Mucosa of stomach (tissue), 1 donor: ENCODE measurements at regions not wholly inside any gene's neighbourhood (a gene's known extent, or its start where the extent isn't known, plus 50 kb on each side); places are given as distances from the start of the nearest gene placed in this dataset.

ENCODE experiments used
- H3K27me3 ChIP-seq: one replicate; pipeline ENCODE4 v1.7.0; 2013; ENCODE audit warnings: mild to moderate bottlenecking, low read length; ENCODE audit not compliant: control insufficient read depth, insufficient read depth
- H3K36me3 ChIP-seq: one replicate; pipeline ENCODE4 v1.7.0; 2013; ENCODE audit warnings: low read length; ENCODE audit not compliant: control insufficient read depth, insufficient read depth
- H3K4me1 ChIP-seq: one replicate; pipeline ENCODE4 v1.7.0; 2013; ENCODE audit warnings: mild to moderate bottlenecking, low read length; ENCODE audit not compliant: control insufficient read depth, insufficient read depth
- H3K4me3 ChIP-seq: one replicate; pipeline ENCODE4 v1.7.0; 2013; ENCODE audit warnings: low read length
- H3K9ac ChIP-seq: one replicate; pipeline ENCODE4 v1.7.0; 2013; ENCODE audit warnings: mild to moderate bottlenecking, low read length, moderate library complexity
- H3K9me3 ChIP-seq: one replicate; pipeline ENCODE4 v1.7.0; 2013; ENCODE audit warnings: mild to moderate bottlenecking, low read length, moderate library complexity; ENCODE audit not compliant: control insufficient read depth
- donor health status: Pancreatic carcinoma.

DNA sequence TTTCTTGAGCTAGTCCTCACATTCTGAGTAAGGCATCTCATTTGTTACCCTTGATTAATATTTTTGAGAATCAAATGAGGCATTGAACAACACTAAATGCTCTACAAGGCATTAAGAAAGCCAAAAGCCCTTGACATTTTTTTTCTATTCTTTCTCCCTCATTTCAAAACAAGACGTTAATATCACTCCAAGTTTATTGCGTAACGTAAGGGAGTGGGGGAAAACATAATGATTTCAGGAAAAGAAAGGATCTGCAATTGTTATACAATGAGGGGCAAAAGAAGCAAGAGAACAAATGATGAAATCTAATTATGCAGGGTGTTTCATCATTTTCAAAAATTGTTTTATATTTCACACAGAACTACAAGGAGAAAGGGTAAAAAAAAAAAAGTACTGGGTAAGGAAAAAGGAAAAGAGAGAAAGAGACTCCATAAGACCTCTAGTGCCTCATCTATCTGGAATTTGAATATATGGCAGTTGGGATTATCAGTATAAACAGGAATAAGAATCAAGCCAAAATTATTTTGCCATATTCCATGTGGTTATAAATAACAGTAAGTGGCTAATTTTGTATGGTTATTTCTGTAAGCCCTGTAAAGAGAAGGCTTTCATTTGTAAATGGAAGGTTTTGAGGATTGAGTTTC lies 163.0 kb downstream of the ABCA8 start:
- H3K4me3 ChIP-seq: no peak overlapping the region
- no peaks in the 10 kb centered on the region for H3K9me3 ChIP-seq
- H3K9ac ChIP-seq: no peak overlapping the region
- H3K27me3 ChIP-seq: no peaks in the 10 kb centered on the region
- H3K36me3 ChIP-seq: no peaks in the 10 kb centered on the region
- H3K4me1 ChIP-seq: peaks cover 18% of the 10 kb centered on the region

DNA sequence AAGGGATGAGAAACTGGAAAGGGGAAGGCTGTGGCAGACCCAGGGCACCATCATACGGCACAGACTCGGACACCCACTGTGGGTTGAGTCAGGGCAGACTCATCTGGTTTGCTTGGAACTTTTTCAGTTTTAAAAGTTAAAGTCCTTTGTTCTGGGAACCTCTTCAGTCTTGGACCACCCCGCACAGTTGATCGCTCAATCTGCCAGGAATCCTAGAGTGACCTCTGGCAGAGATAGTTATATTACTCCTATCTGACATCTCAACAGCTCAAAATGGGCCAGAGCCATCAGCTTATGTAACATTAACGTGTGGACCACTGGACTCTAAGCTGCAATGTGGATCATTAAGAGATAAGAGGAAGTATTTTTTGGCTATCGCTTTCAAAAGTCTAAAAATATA lies 164.3 kb downstream of the ABCA8 start:
- Histone ChIP-seq H3K4me1 (peaks cover 18% of the 10 kb centered on the region), H3K9ac (no peak overlapping the region), H3K36me3 (no peaks in the 10 kb centered on the region)

DNA sequence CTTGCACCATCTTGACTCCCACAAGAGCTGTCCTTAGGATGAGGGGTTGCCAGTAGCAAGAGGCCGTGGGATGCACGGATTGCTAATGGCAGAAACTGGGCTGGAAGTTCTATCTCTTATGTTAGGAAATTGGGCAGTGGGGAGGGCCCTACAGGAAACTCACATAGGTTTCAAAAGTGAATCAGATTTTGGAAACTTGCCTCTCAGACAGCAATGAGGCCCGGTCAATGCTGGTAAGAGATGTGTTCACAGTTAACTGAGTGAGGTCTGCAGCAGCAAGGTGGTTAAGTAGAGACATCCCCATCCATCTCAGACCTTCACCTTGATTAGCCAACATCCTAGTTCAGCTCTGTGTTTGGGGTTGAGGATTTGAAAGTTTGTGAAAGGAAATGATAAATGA lies 164.7 kb downstream of the ABCA8 start:
- H3K4me3 ChIP-seq: no peak overlapping the region
- peaks cover 18% of the 10 kb centered on the region for H3K4me1 ChIP-seq
- no peaks in the 10 kb centered on the region for H3K27me3 ChIP-seq
- H3K9me3 ChIP-seq: no peaks in the 10 kb centered on the region
- H3K9ac ChIP-seq: no peak overlapping the region
- H3K36me3 ChIP-seq: no peaks in the 10 kb centered on the region

More for the DNA sequence above, 164.3 kb downstream of the ABCA8 start:
- Histone ChIP-seq H3K9me3 (no peaks in the 10 kb centered on the region), H3K27me3 (no peaks in the 10 kb centered on the region), H3K4me3 (no peak overlapping the region)

DNA sequence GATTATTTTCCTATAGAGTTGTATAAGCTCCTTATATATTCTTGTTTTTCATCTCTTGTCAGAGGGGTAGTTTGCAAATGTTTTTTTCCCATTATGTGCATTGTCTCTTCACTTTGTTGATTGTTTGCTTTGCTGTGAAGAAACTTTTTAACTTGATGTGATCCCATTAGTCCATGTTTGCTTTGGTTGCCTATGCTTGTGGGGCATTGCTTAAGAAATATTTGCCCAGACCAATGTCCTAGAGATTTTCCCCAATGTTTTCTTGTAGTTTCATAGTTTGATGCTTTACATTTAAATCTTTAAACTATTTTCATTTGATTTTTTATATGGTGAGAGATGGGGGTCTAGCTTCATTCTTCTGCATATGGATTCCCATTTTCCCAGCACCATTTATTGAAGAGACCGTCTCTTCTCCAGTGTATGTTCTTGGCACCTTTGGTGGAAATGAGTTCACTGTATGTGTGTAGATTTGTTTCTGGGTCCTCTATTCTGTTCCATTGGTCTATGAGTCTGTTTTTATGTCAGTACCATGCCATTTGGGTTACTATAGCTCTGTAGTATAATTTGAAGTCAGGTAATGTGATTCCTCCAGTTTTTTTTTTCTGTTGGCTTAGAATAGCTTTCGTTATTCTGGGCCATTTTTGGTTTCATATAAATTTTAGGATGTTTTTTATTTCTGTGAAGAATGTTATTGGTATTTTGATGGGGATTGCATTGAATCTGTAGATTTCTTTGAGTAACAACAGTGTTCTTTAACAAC lies 165.8 kb downstream of the ABCA8 start:
- Histone ChIP-seq H3K36me3 (no peaks in the 10 kb centered on the region), H3K4me3 (no peak overlapping the region), H3K4me1 (peaks cover 7% of the 10 kb centered on the region), H3K9ac (no peak overlapping the region), H3K9me3 (no peaks in the 10 kb centered on the region), H3K27me3 (no peaks in the 10 kb centered on the region)

DNA sequence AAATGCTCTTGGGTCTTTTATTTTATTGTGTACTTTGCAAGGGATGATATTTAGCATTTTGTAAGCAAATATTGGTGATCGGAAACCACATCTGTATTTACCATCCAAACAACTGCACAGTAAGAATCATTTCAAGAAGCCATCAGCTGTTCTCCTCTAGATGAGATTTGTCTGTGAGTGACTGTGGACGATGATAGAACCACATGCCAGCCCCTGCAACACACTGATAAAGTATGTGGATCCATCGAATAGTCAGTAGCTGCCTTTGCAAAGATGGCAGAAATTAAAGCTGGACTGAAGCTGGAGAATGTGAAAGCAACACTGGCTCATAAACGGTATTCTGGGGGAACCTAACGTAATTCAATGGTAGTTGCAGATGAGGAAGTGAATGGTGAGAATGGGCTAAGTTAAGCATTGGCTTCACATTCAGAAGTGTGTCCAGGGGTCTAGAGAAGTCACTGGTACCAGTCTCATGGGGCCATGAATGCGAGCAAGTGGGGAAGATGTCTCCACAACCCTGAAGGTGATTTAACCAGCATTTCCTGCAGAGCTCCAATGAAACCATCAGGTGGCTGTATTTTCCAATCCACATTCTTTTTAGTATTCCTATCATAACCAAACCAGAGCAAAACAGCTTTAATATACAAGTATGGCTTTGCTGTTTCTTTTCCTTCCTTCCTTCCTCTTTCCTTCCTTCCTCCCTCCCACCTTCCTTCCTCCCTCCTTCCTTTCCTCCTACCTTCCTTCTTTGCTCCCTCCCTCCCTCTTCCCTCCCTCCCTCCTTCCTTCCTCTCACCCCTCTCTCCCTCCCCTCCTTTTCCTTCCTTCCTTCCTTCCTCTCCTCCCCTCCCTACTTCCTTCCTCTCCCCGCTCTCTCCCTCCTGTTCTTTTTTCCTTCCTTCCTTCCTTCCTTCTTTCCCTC lies 169.4 kb downstream of the ABCA8 start:
- H3K27me3 ChIP-seq: peaks cover 3% of the 10 kb centered on the region
- H3K9ac ChIP-seq: no peak overlapping the region
- no peaks in the 10 kb centered on the region for H3K9me3 ChIP-seq
- no peaks in the 10 kb centered on the region for H3K4me1 ChIP-seq
- H3K36me3 ChIP-seq: no peaks in the 10 kb centered on the region
- no peak overlapping the region for H3K4me3 ChIP-seq

DNA sequence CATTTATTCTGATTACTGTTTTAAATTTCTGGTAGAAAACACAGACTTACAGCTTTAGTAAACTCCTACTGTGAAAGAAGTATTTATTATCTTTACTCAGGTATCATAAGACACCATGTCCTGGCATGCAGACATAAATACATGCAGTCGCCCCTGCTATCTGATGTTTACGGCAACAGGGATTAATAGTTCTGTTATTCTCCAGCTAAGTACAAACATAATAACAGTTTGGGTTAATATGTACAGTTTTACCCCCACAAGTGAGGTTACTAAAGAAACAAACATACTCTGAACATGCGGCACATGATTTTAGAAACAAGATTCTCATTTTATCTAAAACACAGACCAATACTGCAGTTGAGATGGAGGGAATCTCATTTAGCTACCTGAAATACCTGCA lies 170.8 kb downstream of the ABCA8 start:
- H3K9ac ChIP-seq: no peak overlapping the region
- no peaks in the 10 kb centered on the region for H3K9me3 ChIP-seq
- H3K27me3 ChIP-seq: peaks cover 3% of the 10 kb centered on the region
- no peak overlapping the region for H3K4me3 ChIP-seq
- H3K36me3 ChIP-seq: no peaks in the 10 kb centered on the region
- no peaks in the 10 kb centered on the region for H3K4me1 ChIP-seq

DNA sequence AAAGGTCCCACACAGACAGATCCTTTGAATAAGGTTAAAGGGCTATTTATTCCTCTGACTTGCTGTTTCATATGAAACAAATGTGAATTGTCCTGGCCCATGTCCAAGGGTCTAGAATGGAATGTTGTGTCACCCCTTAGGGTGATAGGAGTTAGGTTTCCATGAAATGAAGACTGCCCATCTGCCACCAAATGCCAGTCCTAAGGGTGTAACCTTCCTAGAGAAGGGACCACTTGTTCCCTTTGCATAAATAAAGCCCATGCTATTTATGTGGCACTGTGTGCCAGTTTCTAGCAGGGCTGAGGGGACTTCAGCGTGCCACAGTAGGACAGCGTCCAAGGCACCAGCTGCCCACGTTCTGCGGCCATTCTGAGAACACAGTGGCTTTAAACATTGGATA lies 171.3 kb downstream of the ABCA8 start:
- peaks cover 3% of the 10 kb centered on the region for H3K27me3 ChIP-seq
- no peaks in the 10 kb centered on the region for H3K36me3 ChIP-seq
- no peak overlapping the region for H3K9ac ChIP-seq
- H3K4me3 ChIP-seq: no peak overlapping the region
- H3K9me3 ChIP-seq: no peaks in the 10 kb centered on the region
- H3K4me1 ChIP-seq: no peaks in the 10 kb centered on the region

DNA sequence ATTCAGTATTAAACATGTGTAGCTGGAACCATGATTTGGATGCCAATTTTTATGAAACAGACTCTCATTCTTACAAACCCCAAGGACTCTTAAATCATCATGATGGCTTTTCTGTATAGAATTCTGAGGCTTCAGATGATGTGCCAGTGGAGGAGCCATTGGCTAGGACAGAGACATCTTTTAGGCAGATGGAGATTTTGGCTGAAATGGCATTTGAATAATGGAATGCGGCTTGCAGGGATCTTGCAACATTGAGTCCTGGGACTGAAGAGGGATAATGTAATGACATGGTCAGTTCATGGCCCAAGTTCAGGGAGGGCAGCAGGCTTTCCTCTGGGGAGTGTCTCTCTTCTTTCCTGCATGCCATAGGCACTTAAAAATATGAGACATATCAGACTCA lies 172.4 kb downstream of the ABCA8 start:
- Histone ChIP-seq H3K36me3 (no peaks in the 10 kb centered on the region), H3K27me3 (peaks cover 3% of the 10 kb centered on the region), H3K9ac (no peak overlapping the region), H3K4me3 (no peak overlapping the region), H3K9me3 (no peaks in the 10 kb centered on the region), H3K4me1 (peaks cover 5% of the 10 kb centered on the region)

DNA sequence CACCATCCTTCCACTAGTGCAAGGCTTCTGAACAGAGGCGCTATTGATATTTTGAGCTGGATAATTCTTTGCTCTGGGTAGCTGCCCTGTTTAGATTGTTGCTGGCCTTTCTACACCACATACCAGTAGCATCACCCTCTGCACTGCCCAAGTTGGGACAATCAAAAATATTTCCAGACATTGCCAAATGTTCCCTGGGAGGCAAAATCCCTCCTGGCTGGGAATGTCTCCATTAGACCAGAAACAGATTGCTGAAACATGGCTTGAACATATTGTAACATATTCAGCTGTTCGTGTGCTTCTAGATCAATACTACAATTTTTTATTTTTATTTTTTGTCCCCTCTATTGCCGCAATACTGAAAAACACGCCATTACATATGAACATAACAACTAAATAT lies 174.6 kb downstream of the ABCA8 start:
- Histone ChIP-seq H3K27me3 (peaks cover 3% of the 10 kb centered on the region), H3K4me1 (peaks cover 13% of the 10 kb centered on the region), H3K9me3 (no peaks in the 10 kb centered on the region), H3K36me3 (no peaks in the 10 kb centered on the region), H3K9ac (no peak overlapping the region), H3K4me3 (no peak overlapping the region)

DNA sequence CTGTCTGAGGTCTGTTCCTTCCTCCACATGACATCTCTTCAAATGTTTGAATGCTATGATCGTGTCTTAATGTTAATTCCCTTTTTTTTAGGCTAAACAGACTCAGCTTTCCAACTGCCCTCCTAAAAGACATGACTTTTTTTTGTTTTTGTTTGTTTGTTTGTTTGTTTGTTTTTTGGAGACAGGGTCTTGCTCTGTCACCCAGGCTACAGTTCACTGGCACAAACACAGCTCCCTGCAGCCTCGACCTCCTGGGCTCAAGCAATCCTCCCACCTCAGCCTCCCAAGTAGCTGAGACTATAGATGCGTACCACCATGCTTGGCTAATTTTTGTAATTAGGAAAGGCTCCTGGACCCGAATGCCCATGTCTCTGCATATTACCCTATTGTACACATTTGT lies 176.5 kb downstream of the ABCA8 start:
- Histone ChIP-seq H3K4me1 (peaks cover 13% of the 10 kb centered on the region), H3K9me3 (no peaks in the 10 kb centered on the region)

DNA sequence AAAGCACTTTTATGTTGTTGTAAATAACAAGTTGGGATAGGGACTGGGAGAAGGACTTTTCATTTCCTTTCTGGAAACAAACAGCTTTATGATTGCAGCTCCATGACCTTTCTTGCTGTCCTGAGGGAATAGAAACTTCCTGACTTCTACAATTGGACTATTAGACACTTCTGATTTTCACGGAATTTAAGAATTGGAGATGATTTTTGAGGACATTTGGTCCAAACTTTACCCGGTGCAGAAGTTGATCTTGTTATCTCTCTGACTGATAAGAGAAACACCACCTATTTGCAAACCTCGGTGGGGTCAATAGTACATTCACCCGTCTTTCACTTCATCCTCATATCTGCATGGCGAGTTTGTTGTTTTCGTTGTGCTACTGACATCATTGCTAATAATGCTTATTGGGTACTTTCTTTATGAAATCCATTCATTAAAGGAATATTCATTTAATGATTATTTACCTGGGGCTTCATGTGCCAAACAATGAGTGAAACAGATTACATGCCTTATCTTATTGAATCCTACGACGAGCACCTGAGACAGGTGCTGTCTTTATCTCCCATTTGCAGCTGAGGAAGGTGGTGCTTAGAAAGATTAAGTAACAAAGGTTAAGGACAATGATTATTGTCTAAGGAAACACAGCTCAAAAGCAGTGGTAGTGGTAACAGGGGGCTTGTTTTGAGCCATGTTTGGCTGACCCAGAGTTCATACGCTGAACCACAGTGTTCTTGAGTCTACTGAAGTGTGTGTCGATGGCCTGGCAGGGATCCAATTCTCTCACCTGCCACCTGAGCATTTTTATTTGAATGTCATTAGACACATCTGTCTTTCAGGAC lies 176.9 kb upstream of the FAM20A start:
- Histone ChIP-seq H3K36me3 (no peaks in the 10 kb centered on the region), H3K27me3 (no peaks in the 10 kb centered on the region), H3K4me3 (no peak overlapping the region), H3K4me1 (peaks cover 13% of the 10 kb centered on the region), H3K9ac (peak overlapping the region; percentile 10), H3K9me3 (no peaks in the 10 kb centered on the region)

More for the DNA sequence above, 176.5 kb downstream of the ABCA8 start:
- no peak overlapping the region for H3K9ac ChIP-seq
- H3K4me3 ChIP-seq: no peak overlapping the region
- no peaks in the 10 kb centered on the region for H3K36me3 ChIP-seq
- H3K27me3 ChIP-seq: peaks cover under 1% of the 10 kb centered on the region
